H1 (cell line): ENCODE measurements at regions not wholly inside any gene's neighbourhood (a gene's known extent, or its start where the extent isn't known, plus 50 kb on each side); places are given as distances from the start of the nearest gene placed in this dataset.

ENCODE experiments used
- ATF2 ChIP-seq: IDR thresholded peaks from 2 replicates; pipeline ENCODE4 v1.6.1; 2012; ENCODE audit warnings: low read length, inconsistent platforms
- ATF3 ChIP-seq: IDR thresholded peaks from 2 replicates; pipeline ENCODE4 v1.6.1; 2011; ENCODE audit warnings: low read depth, mild to moderate bottlenecking, low read length; ENCODE audit not compliant: insufficient read depth
- CREB1 ChIP-seq: IDR thresholded peaks from 2 replicates; pipeline ENCODE4 v1.6.1; 2012; ENCODE audit warnings: inconsistent platforms
- EGR1 ChIP-seq: IDR thresholded peaks from 2 replicates; pipeline ENCODE4 v1.6.1; 2011; ENCODE audit warnings: low read depth, low read length, borderline replicate concordance
- FOSL1 ChIP-seq: IDR thresholded peaks from 2 replicates; pipeline ENCODE4 v1.6.1; 2011; ENCODE audit warnings: mild to moderate bottlenecking, low read depth, low read length, moderate library complexity; ENCODE audit not compliant: insufficient read depth
- RXRA ChIP-seq: IDR thresholded peaks from 2 replicates; pipeline ENCODE4 v1.6.1; 2011; ENCODE audit warnings: low read depth, mild to moderate bottlenecking, low read length, moderate library complexity; ENCODE audit not compliant: insufficient read depth
- SP2 ChIP-seq: IDR thresholded peaks from 2 replicates; pipeline ENCODE4 v1.6.1; 2012; ENCODE audit warnings: mild to moderate bottlenecking, low read length, inconsistent platforms
- TAF7 ChIP-seq: optimal IDR thresholded peaks from 2 replicates; pipeline ENCODE3; 2011; ENCODE audit warnings: low read depth, mild to moderate bottlenecking, inconsistent platforms, low read length, moderate library complexity, borderline replicate concordance

GRCh38 chr20:19830211-19830785 lies 72.2 kb downstream of the RIN2 start (continued):
- TF ChIP-seq ATF2 (no peak), FOSL1 (no peak), TAF7 (no peak), CREB1 (no peak), SP2 (no peak), EGR1 (no peak), ATF3 (no peak), RXRA (no peak)
